ENCODE measurements at regions not wholly inside any gene's neighbourhood (a gene's known extent, or its start where the extent isn't known, plus 50 kb on each side); places are given as distances from the start of the nearest gene placed in this dataset.

GRCh38 chr3:191750618-191751017 lies 289.7 kb downstream of the PYDC2 start:
- DNase-seq, result no peak

- DNase-seq, result no peak
These were observed 292.2 kb downstream of the PYDC2 start for GRCh38 chr3:191753196-191753595.

DNA sequence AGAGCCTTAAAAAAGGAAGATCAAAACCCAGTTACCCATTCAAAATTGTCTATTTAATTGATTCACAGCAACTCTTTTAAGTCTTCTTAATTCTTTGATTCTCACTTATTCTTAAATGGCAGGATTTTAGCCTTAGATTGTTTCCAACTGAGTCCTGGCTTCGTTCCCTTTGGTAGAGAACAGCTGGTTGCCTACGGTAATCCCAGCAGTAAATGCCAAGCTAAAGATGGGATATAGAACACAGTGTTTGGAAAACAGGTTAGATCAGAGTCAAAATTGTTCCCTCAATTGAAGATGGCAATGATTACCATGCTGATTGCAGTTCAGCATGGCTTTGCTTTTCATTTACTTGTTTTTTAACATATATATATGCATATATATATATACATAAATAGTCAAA lies 300.9 kb downstream of the PYDC2 start:
- DNase-seq, result no peak

GRCh38 chr3:191762323-191762960 lies 301.5 kb downstream of the PYDC2 start:
- peak; percentile 93 to 96 for DNase-seq

GRCh38 chr3:191768421-191768820 lies 307.5 kb downstream of the PYDC2 start:
- DNase-seq, result no peak

DNA sequence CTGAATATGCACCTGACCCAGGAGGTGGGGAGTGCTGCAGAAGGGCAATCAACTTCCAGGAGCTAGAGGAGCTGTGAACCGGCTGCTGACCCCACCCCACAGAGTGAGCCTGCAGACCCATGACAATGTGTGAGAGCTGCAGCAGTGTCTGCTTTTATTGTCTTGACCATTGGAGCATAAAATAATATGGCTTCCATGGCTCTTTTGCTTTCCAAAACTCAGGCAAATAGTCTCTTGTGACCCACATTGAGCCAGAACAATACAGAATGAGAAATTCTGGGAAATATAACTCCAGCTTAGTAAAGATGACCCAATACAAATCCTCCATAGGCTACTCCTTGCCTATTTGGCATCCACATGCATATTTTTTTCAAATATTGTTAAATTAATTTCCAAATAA lies 309.6 kb downstream of the PYDC2 start:
- DNase-seq, result no peak

DNA sequence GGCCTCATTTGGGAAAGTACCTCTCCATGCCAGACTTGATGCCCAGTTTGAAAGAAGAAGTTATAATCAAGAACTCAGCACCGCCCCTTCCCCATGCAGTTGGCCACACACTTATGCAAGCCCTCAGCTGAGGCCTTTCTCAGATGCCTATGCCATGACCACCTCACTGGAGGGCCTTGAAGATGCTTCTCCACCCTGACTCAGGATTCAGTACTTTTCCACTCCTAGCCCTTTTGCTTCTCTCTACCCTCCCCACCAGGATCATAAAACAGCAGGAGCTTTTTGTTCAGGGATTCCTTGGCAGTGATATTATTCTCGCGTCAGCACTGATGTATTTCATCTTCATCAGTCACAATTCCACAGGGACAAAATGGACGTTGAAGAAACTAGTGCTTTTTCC lies 313.5 kb downstream of the PYDC2 start:
- DNase-seq, result no peak

DNA sequence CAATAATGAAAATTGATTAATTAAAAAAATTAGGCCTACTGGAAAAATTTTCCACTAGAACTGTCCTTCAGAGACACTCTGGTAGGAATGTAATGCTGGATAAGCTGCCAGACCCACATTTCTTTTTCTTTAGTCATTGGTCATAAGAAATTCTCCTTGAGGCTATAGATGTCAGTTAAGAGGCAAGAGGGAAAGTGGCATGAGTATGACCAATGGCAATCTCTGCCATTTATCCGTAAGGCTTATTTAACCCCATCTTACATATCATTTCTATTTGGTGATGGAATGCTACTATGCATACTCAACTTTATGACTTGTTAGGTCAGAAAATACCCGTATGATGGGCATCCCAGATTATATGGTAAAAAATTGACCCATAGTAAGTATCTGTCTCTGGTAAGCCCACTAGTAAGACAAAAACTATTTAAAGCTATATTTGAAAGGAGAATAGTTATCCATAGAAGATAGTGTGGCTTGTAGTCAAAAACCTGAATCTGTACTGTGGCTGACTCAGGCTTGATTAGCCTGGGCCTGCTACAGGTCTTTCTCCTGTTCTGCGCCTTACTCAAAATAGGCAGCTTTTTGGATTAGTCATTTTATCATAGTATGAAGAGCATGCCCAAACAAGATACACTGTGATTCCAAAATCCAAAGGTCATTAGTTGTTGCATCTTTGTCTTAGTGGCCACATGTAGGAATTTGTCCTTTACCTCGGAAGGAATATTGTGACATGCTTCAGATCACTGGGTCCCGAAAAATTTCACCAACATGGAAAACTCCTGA lies 314.7 kb downstream of the PYDC2 start:
- no peak for DNase-seq

DNA sequence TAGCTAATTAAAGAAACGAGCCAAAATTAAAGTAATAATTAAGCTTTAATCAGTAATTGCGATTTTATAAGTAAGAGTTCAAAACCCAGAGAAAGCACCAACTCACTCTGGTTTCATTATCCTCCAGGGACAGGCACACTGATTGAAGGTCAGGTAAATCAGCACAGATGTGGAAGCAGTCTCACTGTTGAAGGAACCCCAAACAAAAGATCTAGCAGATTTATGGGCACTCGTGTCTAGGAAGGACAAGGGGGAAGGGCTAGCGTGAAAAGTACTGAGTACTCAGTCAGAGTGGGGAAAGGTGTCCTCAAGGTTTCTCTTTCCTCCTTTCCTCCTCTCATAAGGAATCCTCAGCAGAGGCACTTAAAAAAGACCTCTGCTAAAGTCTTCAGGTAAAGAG lies 320.1 kb downstream of the PYDC2 start:
- DNase-seq, result no peak

- no peak for DNase-seq
These were observed 322.1 kb downstream of the PYDC2 start for GRCh38 chr3:191783024-191783423.

- no peak for DNase-seq
These were observed 330.0 kb downstream of the PYDC2 start for GRCh38 chr3:191790934-191791333.

DNA sequence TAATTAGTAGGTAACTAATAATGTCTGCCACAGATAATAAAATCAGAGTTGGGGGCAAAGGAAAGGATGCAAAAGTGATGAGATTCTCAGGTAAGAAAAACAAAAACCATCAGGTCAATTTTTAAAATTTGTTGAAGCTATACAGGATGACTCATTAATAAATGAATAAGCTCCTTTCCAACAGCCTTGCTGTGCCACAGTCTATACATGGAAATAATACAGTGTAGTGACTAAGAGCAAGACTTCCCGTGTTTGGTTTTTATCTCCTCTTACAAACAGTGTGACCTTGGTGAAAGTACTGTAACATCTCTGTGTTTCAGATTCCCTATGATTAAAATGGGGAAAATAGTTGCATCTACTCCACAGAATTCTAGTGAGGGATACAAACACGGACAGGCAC lies 331.6 kb downstream of the PYDC2 start:
- no peak for DNase-seq

GRCh38 chr3:191795196-191795595 lies 334.2 kb downstream of the PYDC2 start:
- peak; percentile 42 to 63 for DNase-seq

- DNase-seq, result no peak
These were observed 336.3 kb downstream of the PYDC2 start for GRCh38 chr3:191797271-191797670.

DNA sequence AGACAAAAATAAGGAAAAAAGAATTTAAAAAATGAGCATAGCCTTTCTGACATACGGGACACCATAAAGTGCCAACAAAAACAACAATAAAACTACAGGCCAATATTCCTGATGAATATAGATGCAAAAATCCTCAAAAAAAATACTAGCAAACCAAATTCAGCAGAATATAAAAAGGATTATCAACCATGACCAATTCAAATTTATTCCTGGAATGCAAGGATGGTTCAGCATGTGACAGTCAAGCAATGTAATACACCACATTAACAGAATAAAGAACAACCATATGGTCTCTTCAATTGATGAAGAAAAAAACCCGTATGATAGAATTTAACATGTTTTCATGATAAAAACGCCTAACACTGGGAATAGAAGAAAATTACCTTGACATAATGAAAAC lies 341.7 kb downstream of the PYDC2 start:
- no peak for DNase-seq

DNA sequence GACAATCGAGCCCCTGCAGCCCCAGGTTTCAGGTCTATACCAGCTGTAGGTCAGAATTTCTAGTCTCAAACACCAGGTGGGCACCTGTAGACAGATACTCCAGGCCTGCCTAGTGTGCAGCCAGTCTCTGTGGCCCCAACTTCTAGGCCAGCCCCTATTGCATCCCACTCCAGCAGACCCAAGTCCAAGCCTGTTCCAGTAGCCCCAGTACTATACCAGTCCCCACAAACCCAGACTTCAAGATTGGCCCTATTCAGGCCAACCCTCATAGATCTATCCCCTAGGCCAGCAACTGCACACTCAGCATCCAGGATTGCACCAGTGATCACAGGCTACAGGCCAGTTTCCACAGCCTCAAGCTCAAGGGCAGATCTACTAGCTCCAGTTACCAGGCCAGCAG lies 344.0 kb downstream of the PYDC2 start:
- no peak for DNase-seq

GRCh38 chr3:191808073-191808472 lies 347.1 kb downstream of the PYDC2 start:
- no peak for DNase-seq

DNA sequence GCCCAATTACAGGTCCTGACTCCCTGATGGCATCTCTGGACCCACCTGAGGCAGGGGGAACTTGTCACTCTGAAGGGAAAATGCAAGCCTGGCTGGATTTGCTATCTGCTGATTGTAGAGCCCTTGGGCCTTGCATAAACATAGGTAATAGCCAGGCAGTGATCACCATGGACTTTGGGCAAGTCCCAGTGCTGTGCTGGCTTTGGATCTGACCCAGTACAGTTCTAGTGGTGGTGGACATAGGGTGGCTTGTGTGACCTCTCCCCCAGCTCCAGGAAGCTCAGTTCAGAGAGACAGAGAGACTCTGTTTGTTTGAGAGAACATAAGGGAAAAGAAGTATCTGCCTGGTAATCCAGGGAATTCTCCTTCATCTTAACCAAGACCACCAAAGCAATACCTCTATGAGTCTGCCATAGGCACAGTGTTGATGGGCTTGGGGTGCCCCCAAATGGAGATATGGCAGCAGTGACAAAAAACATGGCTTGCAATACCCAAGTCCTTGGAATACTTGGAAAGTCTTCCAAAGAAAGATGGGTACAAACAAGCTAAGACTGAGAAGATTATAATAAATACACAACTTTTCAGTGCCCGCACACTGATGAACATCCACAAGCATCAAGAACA lies 348.5 kb downstream of the PYDC2 start:
- no peak for DNase-seq

GRCh38 chr3:191813245-191813644 lies 352.3 kb downstream of the PYDC2 start:
- no peak for DNase-seq

- DNase-seq, result no peak
These were observed 387.9 kb downstream of the PYDC2 start for GRCh38 chr3:191848818-191849217.

- no peak for DNase-seq
These were observed 398.6 kb downstream of the PYDC2 start for GRCh38 chr3:191859531-191859930.

GRCh38 chr3:191869738-191870415 lies 408.9 kb downstream of the PYDC2 start:
- DNase-seq, result no peak

- DNase-seq, result no peak
These were observed 412.8 kb downstream of the PYDC2 start for GRCh38 chr3:191873736-191874135.

DNA sequence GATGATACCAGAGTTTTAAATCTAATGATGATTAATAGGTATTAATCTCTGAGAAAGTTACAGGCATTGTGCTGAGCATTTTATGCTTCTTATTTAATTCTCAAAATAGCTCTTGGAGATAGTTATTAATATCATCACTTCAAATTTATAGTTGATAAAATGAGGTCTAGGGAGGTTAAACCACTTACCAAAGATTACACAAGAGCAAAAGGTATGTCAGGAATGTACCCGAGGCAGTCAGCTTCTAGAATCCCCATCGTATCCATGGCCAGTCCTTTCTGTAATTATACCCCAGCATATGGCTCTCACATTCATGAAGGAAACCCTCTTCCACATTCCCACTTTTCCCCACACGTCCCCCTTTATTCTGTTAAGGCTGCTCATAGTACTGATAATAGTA lies 421.3 kb downstream of the PYDC2 start:
- DNase-seq, result no peak
